K562 (cell line): ENCODE measurements at regions not wholly inside any gene's neighbourhood (a gene's known extent, or its start where the extent isn't known, plus 50 kb on each side); places are given as distances from the start of the nearest gene placed in this dataset.

Experiments used
- ATAC-seq: fragments of 200-7000 bp; cut with Tn5 transposase; 3 replicates; pipeline ENCODE4 v1.9.1; 2020; ENCODE audit warnings: moderate library complexity
- BruUV-seq: library from RNA; stranded (reverse); fragments of 400-500 nt; replicated peaks from 2 replicates; lab custom pipeline; 2021; lab: Mats Ljungman, UMichigan
- CTCF ChIA-PET: fragments of 300-600 bp; formaldehyde crosslinking; extraction: SDS; loops from one replicate; lab custom pipeline; 2021; ENCODE audit warnings: low intra/inter-chr PET ratio; lab: Yijun Ruan, JAX
- POLR2A ChIA-PET: fragments of 300-600, 350-650 bp; sonication (Branson Sonifier 250); formaldehyde crosslinking; extraction: SDS; loops from one replicate; lab custom pipeline; 2021; ENCODE audit warnings: antibody characterized with exemption, inconsistent platforms; lab: Yijun Ruan, JAX
- DNase-seq, 4 experiments: peaks; one replicate each; pipeline versions ENCODE4 v3.0.0 to v3.0.0-alpha.2; 2011 to 2018; ENCODE audit warnings: low spot score in 3 of 4, mixed read lengths in 3 of 4; ENCODE audit errors: extremely low read depth in 1 of 4
- FAIRE-seq: peaks from 2 replicates; lab custom pipeline; 2011; peaks lifted over from hg19 to GRCh38; lab: Jason Lieb, UNC
- H2AFZ ChIP-seq: 2 replicates; pipeline ENCODE4 v1.6.0; 2011; ENCODE audit warnings: low read depth, low read length, control low read depth, inconsistent platforms
- H3K27ac ChIP-seq: fragments of 200-600 bp; 3 replicates; pipeline ENCODE4 v1.8.0; 2011; ENCODE audit warnings: low read depth, mild to moderate bottlenecking, control low read depth, inconsistent platforms, low read length, moderate library complexity, mixed read lengths; ENCODE audit errors: extremely low read depth
- H3K27me3 ChIP-seq, 2 experiments: fragments of 300-600 bp in 1 of 2; 2 replicates in 1 of 2; 3 replicates in 1 of 2; pipeline versions ENCODE4 v1.6.0 to v1.8.0; 2011; ENCODE audit warnings: inconsistent platforms in 2 of 2, low read length in 2 of 2, mild to moderate bottlenecking in 1 of 2, mixed read lengths in 1 of 2, moderate library complexity in 1 of 2; ENCODE audit not compliant: control insufficient read depth in 2 of 2, insufficient read depth in 2 of 2
- H3K36me3 ChIP-seq: fragments of 300-600 bp; 3 replicates; pipeline ENCODE4 v1.8.0; 2011; ENCODE audit warnings: mild to moderate bottlenecking, low read length, inconsistent platforms; ENCODE audit not compliant: control insufficient read depth, insufficient read depth
- H3K4me1 ChIP-seq, 2 experiments: fragments of 200-600 bp in 1 of 2; replicated peaks in 1 of 2; 2 replicates in 1 of 2; 3 replicates in 1 of 2; pipeline versions ENCODE4 v1.5.1 to v1.8.0; 2011; ENCODE audit warnings: inconsistent platforms in 2 of 2, low read length in 2 of 2, mild to moderate bottlenecking in 1 of 2, mixed read lengths in 1 of 2, moderate library complexity in 1 of 2; ENCODE audit not compliant: control insufficient read depth in 2 of 2, insufficient read depth in 2 of 2
- H3K4me2 ChIP-seq: 2 replicates; pipeline ENCODE4 v1.6.1; 2011; ENCODE audit warnings: low read length, control low read depth, inconsistent platforms, mixed read lengths; ENCODE audit not compliant: insufficient read depth
- H3K4me3 ChIP-seq: fragments of 200-600 bp; sonication (generic), shearing (Covaris generic); 2 replicates; pipeline ENCODE4 v1.5.1; 2016; ENCODE audit warnings: control low read depth, inconsistent platforms
- H3K79me2 ChIP-seq: fragments of 200-600 bp; 3 replicates; pipeline ENCODE4 v1.8.0; 2011; ENCODE audit warnings: low read length, inconsistent platforms; ENCODE audit not compliant: control insufficient read depth, insufficient read depth
- H3K9ac ChIP-seq, 2 experiments: 2 replicates each; pipeline versions ENCODE4 v1.6.0 to v1.6.1; 2011; ENCODE audit warnings: low read depth in 2 of 2, low read length in 2 of 2, control low read depth in 1 of 2, inconsistent platforms in 1 of 2, mild to moderate bottlenecking in 1 of 2, mixed read lengths in 1 of 2; ENCODE audit not compliant: insufficient read depth in 1 of 2
- H3K9me1 ChIP-seq: one replicate; pipeline ENCODE4 v1.6.0; 2011; ENCODE audit warnings: inconsistent platforms, mild to moderate bottlenecking, low read length, moderate library complexity; ENCODE audit not compliant: control insufficient read depth, insufficient read depth
- H3K9me3 ChIP-seq: replicated peaks from 2 replicates; pipeline ENCODE4 v1.5.1; 2011; ENCODE audit warnings: low read depth, low read length, inconsistent platforms; ENCODE audit not compliant: control insufficient read depth, insufficient read depth
- H4K20me1 ChIP-seq: replicated peaks from 2 replicates; pipeline ENCODE4 v1.6.1; 2011; ENCODE audit warnings: low read length, inconsistent platforms, mixed read lengths; ENCODE audit not compliant: control insufficient read depth, insufficient read depth
- GTF2A2 ChIP-seq: IDR thresholded peaks from 2 replicates; pipeline ENCODE4 v1.6.1; 2016; ENCODE audit warnings: mild to moderate bottlenecking, missing genetic modification characterization, missing compliant biosample characterization
- PHF20 ChIP-seq: fragments of 450-650 bp; IDR thresholded peaks from 2 replicates; pipeline ENCODE4 v1.6.1; 2018; ENCODE audit not compliant: partially characterized antibody
- SOX6 ChIP-seq: fragments of 450-650 bp; IDR thresholded peaks from 2 replicates; pipeline ENCODE4 v1.6.1; 2014; ENCODE audit warnings: mild to moderate bottlenecking
- TAF1 ChIP-seq: IDR thresholded peaks from 2 replicates; pipeline ENCODE4 v1.6.1; 2011; ENCODE audit warnings: mild to moderate bottlenecking, low read length, moderate library complexity; ENCODE audit not compliant: insufficient read depth, control insufficient read depth, severe bottlenecking; ENCODE audit errors: extremely low read depth
- TRIM24 ChIP-seq, 2 experiments: fragments of 450-650 bp; IDR thresholded peaks; 2 replicates each; pipeline ENCODE4 v1.6.1; 2016
- WGBS: fragments of 100-300 bp; shearing (Covaris generic); methylation state at CpG from one replicate; pipeline ENCODE4 v1.1.6; 2016; ENCODE audit warnings: low coverage, mixed read lengths; ENCODE audit not compliant: insufficient coverage; ENCODE audit errors: missing lambda C conversion rate; 5-methylcytosine and 5-hydroxymethylcytosine counted together
- in situ Hi-C: fragments of 300-500 bp; cut with MboI; formaldehyde crosslinking; loops from 4 replicates; pipeline ENCODE4 v1.15.0; 2018; ENCODE audit warnings: inconsistent platforms, mixed read lengths
- intact Hi-C: fragments of 100-400 bp; cut with micrococcal nuclease; formaldehyde crosslinking; loops from 2 replicates; pipeline ENCODE4 v1.14.2; 2022
- TF ChIP-seq, protein P1 (sequence below): fragments of 450-650 bp; IDR thresholded peaks from 2 replicates; pipeline ENCODE4 v1.7.1; 2018; ENCODE audit warnings: mild to moderate bottlenecking, low read depth; ENCODE audit not compliant: partially characterized antibody
- TF ChIP-seq, protein P2 (sequence below): sonication (generic); formaldehyde crosslinking; IDR thresholded peaks from 2 replicates; pipeline ENCODE4 v1.8.1; 2023; ENCODE audit warnings: missing genetic modification reagents, mild to moderate bottlenecking, borderline replicate concordance
- TF ChIP-seq, protein P3 (sequence below): fragments of 450-650 bp; formaldehyde crosslinking; IDR thresholded peaks from 2 replicates; pipeline ENCODE4 v1.4.0; 2022; ENCODE audit warnings: missing genetic modification characterization

DNA sequence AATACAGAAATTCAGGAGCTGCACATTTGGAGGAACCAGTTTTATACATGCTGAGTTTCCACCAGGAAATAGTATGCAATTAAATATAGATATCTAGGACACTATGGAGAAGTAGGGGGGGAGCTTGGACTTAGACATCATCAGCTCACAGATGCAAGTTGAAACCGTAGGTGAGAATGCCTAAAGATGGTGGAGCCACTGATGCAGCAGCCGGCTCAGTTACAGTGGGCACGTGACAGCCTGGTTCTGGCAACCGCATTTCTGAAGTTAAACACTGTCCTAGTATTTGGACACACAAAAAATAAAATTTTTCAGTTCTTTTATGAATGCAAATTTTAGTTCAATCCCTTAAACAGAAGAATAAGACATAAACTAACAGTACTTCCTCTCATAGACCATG is 91.5 kb upstream of the FRY start:
- POLR2A ChIA-PET, result no interaction called here
- DNase-seq, result no peak
- no peaks in the 10 kb centered on the region for H3K36me3 ChIP-seq
- 3% methylated on average over 4 of the region's 4 CpGs for WGBS
- no peaks in the 10 kb centered on the region for H3K4me1 ChIP-seq
- no peak overlapping the region for H3K9ac ChIP-seq
- H3K9me3 ChIP-seq, result no peaks in the 10 kb centered on the region
- H3K4me2 ChIP-seq, result no peak overlapping the region
- no peaks in the 10 kb centered on the region for H3K27me3 ChIP-seq
- H2AFZ ChIP-seq, result no peak overlapping the region
- H3K4me3 ChIP-seq, result no peak overlapping the region
- FAIRE-seq, result no peak
- no peaks in the 10 kb centered on the region for H4K20me1 ChIP-seq
- in situ Hi-C loops (no loop called here), intact Hi-C loops (no loop called here)
- no peak for ATAC-seq
- TF ChIP-seq PHF20 (no peak), GTF2A2 (tag) (no peak), TRIM24 (IDR thresholded peaks at IDR 0.05) (no peak), TAF1 (no peak), SOX6 (no peak)
- TF ChIP-seq, protein P1, sequence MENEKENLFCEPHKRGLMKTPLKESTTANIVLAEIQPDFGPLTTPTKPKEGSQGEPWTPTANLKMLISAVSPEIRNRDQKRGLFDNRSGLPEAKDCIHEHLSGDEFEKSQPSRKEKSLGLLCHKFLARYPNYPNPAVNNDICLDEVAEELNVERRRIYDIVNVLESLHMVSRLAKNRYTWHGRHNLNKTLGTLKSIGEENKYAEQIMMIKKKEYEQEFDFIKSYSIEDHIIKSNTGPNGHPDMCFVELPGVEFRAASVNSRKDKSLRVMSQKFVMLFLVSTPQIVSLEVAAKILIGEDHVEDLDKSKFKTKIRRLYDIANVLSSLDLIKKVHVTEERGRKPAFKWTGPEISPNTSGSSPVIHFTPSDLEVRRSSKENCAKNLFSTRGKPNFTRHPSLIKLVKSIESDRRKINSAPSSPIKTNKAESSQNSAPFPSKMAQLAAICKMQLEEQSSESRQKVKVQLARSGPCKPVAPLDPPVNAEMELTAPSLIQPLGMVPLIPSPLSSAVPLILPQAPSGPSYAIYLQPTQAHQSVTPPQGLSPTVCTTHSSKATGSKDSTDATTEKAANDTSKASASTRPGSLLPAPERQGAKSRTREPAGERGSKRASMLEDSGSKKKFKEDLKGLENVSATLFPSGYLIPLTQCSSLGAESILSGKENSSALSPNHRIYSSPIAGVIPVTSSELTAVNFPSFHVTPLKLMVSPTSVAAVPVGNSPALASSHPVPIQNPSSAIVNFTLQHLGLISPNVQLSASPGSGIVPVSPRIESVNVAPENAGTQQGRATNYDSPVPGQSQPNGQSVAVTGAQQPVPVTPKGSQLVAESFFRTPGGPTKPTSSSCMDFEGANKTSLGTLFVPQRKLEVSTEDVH, result no peak
- TF ChIP-seq, protein P2, sequence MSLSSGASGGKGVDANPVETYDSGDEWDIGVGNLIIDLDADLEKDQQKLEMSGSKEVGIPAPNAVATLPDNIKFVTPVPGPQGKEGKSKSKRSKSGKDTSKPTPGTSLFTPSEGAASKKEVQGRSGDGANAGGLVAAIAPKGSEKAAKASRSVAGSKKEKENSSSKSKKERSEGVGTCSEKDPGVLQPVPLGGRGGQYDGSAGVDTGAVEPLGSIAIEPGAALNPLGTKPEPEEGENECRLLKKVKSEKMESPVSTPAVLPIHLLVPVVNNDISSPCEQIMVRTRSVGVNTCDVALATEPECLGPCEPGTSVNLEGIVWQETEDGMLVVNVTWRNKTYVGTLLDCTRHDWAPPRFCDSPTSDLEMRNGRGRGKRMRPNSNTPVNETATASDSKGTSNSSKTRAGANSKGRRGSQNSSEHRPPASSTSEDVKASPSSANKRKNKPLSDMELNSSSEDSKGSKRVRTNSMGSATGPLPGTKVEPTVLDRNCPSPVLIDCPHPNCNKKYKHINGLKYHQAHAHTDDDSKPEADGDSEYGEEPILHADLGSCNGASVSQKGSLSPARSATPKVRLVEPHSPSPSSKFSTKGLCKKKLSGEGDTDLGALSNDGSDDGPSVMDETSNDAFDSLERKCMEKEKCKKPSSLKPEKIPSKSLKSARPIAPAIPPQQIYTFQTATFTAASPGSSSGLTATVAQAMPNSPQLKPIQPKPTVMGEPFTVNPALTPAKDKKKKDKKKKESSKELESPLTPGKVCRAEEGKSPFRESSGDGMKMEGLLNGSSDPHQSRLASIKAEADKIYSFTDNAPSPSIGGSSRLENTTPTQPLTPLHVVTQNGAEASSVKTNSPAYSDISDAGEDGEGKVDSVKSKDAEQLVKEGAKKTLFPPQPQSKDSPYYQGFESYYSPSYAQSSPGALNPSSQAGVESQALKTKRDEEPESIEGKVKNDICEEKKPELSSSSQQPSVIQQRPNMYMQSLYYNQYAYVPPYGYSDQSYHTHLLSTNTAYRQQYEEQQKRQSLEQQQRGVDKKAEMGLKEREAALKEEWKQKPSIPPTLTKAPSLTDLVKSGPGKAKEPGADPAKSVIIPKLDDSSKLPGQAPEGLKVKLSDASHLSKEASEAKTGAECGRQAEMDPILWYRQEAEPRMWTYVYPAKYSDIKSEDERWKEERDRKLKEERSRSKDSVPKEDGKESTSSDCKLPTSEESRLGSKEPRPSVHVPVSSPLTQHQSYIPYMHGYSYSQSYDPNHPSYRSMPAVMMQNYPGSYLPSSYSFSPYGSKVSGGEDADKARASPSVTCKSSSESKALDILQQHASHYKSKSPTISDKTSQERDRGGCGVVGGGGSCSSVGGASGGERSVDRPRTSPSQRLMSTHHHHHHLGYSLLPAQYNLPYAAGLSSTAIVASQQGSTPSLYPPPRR, result no peak
- TF ChIP-seq, protein P3, sequence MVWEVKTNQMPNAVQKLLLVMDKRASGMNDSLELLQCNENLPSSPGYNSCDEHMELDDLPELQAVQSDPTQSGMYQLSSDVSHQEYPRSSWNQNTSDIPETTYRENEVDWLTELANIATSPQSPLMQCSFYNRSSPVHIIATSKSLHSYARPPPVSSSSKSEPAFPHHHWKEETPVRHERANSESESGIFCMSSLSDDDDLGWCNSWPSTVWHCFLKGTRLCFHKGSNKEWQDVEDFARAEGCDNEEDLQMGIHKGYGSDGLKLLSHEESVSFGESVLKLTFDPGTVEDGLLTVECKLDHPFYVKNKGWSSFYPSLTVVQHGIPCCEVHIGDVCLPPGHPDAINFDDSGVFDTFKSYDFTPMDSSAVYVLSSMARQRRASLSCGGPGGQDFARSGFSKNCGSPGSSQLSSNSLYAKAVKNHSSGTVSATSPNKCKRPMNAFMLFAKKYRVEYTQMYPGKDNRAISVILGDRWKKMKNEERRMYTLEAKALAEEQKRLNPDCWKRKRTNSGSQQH (CRISPR knock-in tag), result no peak
- no peak overlapping the region for H3K27ac ChIP-seq
- H3K79me2 ChIP-seq, result no peaks in the 10 kb centered on the region
- H3K9me1 ChIP-seq, result no peaks in the 10 kb centered on the region
- BruUV-seq, result no TSS peak
- CTCF ChIA-PET, result no interaction called here
